ENCODE measurements at regions not wholly inside any gene's neighbourhood (a gene's known extent, or its start where the extent isn't known, plus 50 kb on each side); places are given as distances from the start of the nearest gene placed in this dataset.
"Not testable (repeated sequence)": the region's sequence is repeated elsewhere in the genome, so short reads cannot be mapped to it uniquely, and the experiment has no call there.

DNA sequence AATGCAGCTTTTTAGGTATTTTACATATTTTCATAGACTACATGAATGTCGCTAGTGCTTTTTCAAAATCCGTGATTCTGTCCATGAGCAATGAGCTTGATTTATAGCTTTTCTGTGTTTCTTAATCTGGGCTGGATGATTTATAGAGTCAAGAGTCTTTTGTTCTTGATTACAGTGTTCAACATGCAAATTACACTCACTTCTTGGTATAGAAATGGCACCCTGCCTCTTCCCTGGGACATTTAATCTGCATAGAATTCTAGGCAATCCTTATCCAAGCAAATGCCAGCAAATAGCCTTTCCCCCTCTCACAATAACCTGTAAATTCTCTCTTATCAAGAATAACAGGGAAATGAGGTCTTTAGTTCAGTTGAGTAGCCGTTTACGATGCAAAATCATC lies 246.2 kb upstream of the SEMA3C start:
- no peak for DNase-seq

GRCh38 chr7:81162771-81163525 lies 244.1 kb upstream of the SEMA3C start:
- DNase-seq: no peak

DNA sequence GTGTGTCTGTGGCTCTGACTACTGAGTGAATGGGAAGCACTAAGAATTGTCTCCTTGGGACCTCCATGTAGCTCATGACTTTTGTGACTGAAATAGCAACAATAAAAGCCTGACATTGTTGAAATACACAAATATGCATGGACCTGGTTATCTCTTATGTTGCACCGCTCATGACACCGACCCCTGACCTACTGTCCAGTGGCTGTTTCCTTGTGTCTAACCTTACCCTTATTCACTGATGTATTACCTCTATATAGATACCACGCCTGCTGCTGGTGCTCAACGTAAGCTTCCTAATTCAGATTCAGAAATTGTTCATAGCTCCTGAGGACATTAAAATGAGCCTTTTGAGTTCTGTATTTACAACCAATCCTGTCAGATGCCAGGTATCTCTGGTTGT lies 243.4 kb upstream of the SEMA3C start:
- no peak for DNase-seq

- peak; percentile 6 for DNase-seq
Measured at GRCh38 chr7:81161451-81162075, 242.7 kb upstream of the SEMA3C start.

GRCh38 chr7:81159402-81159801 lies 240.6 kb upstream of the SEMA3C start:
- no peak for DNase-seq

DNA sequence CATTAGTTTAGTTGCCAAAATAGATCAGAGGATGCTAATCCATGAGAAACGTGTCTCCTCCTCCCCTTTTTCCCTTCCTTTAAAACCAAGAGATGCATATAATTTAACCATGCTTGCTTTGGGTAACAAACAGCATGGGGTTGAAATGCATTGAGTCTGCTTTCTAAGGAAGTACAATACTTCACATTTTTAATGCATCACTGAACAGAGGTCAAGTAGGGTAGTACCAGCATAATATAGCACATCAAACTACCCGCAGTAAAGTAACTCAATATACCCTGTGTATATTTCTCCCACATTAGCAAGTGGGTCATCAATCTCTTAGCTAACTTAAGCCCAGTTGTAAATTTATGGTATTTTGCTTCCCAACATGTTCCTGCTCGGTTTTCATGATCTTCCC lies 239.3 kb upstream of the SEMA3C start:
- DNase-seq: no peak

DNA sequence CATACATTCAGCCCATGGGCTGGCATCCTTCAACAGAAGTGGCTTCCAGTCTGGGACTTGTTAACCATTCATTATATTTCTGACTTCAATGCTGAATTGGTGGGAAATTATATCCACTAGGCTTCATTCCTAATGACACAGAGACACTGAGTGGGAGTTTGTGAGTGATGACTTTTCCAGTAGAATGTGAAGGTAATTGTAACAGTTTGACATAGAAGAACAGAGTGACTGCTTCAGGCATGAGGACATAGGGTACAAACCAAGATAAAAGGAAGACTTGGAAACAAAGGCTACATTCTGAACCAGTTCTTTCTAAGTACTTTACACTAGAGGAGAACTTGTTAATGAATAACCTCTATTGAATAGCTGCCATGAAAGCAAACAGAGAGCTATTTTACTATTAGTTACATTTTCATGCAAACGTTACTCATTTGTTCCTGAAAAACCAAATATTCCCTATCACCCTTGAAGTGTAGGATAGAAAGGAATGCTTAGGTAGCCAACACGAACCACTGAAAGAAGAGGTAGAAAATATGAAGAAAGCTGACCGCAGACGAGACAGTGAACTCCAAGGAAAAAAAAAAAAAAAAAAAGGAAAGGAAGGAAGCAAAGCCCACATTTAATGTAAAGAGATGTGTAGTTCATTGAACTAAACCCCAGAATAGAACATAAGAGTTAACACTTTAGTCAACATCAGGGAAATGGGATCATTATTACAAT lies 237.0 kb upstream of the SEMA3C start:
- DNase-seq: no peak

- DNase-seq: no peak
Measured at GRCh38 chr7:81154565-81154964, 235.7 kb upstream of the SEMA3C start.

DNA sequence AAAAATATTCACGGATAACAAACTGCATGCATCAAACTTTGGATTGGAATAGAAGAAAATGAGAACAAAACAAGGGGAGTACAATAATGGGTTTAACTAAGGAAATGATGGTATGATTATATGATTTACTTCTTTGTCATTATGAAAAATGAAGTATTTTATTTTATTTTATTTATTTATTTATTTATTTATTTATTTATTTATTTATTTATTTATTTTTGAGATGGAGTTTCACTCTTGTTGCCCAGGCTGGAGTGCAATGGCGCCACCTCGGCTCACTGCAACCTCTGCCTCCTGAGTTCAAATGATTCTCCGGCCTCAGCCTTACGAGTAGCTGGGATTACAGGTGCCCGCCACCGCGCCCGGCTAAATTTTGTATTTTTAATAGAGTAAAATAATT lies 234.1 kb upstream of the SEMA3C start:
- DNase-seq: not testable (repeated sequence)

DNA sequence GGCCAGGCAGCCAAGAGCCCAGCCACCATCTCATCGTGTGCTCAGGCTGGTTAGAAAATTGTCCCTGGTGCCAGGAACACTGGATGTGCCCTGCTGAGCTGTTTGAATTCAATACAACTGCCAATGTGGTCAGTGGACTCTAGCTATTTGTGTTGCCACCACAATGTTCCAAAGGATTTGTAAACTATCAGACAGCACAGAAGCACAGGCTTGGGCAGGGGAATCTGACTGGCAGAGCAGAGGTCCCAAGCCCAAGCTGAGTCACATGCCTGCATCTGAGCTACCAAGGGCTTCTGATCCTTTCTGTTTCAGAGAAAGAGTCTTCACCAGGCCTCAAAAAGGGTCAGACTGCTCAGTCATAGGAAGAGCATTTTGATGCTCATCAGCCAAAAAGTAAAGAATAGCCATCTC lies 232.1 kb upstream of the SEMA3C start:
- DNase-seq: no peak

GRCh38 chr7:81143856-81144255 lies 225.0 kb upstream of the SEMA3C start:
- DNase-seq: no peak

DNA sequence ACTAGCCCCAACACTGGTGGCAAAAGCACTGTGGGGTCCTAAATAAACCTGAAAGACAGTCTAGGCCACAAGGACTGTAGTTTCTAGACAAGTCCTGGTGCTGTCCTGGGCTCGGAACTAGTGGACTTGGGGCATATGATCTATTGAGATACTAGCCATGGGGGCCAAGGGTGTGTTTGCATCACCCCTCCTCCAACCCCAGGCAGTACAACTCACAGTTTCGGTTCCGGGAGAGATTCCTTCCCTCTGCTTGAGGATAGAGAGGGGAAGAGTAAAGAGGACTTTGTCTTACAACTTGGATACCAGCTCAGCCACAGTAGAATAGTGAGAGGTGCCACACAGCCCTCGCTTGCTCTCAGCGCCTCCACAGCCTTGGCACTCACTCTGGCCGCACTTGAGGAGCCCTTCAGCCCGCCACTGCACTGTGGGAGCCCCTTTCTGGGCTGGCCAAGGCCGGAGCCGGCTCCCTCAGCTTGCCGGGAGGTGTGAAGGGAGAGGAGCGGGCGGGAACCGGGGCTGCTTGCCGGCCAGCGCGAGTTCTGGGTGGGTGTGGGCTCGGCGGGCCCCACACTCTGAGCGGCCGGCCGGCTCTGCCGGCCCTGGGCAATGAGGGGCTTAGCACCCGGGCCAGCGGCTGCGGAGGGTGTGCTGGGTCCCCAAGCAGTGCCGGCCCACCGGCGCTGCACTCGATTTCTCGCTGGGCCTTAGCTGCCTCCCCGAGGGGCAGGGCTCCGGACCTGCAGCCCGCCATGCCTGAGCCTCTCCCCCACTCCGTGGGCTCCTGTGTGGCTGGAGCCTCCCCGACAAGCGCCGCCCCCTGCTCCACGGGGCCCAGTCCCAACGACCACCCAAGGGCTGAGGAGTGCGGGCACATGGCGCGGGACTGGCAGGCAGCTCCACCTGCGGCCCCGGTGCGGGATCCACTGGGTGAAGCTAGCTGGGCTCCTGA lies 222.7 kb upstream of the SEMA3C start:
- peak; percentile 41 for DNase-seq

DNA sequence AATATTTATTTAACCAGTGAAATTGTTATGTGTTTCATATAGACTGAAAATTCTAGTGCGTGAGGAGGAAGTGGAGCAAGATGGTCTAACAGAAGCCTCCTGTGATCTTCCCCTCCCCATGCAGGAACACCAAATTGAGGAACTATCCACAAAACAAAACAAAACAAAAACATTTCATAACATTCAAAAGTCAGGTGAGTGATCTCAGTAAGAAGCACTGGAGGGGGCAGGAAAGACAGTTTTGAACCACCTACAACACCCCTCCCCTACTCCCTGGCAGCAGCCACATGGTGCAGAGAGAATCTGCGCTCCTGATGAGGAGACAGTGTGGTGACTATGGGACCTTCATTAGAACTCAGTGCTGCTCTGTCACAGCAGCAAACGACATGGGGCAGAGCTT lies 221.9 kb upstream of the SEMA3C start:
- peak; percentile 51 for DNase-seq

GRCh38 chr7:81140252-81140651 lies 221.4 kb upstream of the SEMA3C start:
- DNase-seq: peak; percentile 33

- peak; percentile 34 for DNase-seq
Measured at GRCh38 chr7:81138870-81139269, 220.0 kb upstream of the SEMA3C start.

DNA sequence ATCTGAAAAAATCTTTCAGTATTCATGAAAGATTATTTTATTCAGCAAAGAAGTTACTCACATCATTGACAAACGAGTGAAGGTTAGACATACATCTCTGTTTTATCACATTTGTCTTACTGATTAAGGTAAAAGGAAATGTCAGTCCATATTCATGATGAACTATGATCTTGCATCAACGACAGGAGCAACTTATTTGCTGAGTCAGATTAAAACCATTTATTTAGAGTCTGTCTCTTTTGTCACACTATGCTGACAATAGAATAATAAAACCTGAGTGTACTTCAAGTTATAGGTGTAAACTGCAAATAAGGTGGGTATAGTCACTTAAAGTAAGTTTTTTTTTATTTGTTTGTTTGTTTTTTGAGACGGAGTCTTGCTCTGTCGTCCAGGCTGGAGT lies 216.5 kb upstream of the SEMA3C start:
- DNase-seq: no peak

GRCh38 chr7:81128011-81128410 lies 209.2 kb upstream of the SEMA3C start:
- DNase-seq: no peak

GRCh38 chr7:81120803-81121202 lies 202.0 kb upstream of the SEMA3C start:
- DNase-seq: no peak

GRCh38 chr7:81120111-81120510 lies 201.3 kb upstream of the SEMA3C start:
- DNase-seq: no peak

GRCh38 chr7:81114633-81115032 lies 195.8 kb upstream of the SEMA3C start:
- DNase-seq: no peak

DNA sequence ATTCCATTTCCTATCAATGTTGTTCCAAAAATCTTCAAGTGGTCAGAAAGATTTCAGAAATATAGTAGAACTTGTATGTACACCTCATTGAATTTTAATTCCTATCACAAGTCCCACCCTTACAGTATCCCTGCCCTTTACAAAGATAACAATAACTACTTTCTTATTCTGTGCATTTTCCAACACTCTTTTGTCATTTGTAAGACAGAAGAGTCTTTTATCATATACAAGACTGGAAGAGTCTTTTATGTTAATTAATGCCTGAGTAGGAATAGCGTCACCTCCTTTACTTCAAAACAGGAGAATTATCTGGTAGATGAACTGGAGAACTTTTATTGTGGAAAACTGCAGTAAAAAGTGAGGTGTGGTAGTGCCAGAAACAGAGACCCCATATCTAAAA lies 193.9 kb upstream of the SEMA3C start:
- DNase-seq: no peak

DNA sequence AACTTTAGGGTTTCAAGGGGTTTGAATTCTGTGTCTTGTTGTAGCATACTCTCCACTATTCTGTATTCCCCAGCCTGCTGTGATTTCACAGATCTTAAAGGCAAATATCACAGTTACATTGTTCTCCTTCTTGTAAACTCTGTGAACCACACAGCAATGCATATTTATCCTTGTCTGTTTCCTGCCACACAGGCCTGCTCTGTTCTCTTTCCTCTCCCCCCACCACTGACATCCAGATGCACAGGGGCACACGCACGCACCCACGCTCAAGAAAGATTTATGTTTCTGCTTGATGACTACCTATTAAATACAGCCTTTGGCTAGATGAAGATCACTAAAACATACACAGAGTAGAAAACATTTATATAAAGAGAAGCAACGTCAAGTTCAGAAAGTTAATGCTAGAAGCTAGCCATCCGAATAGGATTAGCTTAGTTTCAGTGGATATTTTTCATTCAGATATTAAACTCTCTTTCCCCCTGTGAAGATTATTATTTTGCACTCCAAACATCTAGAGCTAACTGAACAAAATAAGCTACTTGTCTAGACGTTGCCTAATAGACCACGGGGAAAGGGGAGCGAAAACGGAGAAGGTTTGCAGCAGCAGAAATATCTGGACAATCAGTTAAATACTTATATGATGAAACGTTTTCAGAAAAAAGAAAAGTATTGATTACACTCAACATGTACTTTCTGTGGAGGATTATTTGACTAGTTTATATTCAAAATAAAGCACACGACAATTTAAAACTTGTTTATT lies 193.1 kb upstream of the SEMA3C start:
- DNase-seq: no peak
